ENCODE measurements at regions not wholly inside any gene's neighbourhood (a gene's known extent, or its start where the extent isn't known, plus 50 kb on each side); places are given as distances from the start of the nearest gene placed in this dataset.

GRCh38 chr4:104693601-104694201 lies 199.0 kb upstream of the CXXC4 start:
- no peaks in the 10 kb centered on the region for H3K9me2 ChIP-seq (replicated peaks; ENCODE audit: insufficient read depth, low read length)
- no peak overlapping the region for H3K4me3 ChIP-seq (ENCODE audit: low read length)
- H3K4me2 ChIP-seq (ENCODE audit: low read depth, low read length, poor library complexity, severe bottlenecking) = no peak overlapping the region
- H3K9me3 ChIP-seq (ENCODE audit: low read length) = no peaks in the 10 kb centered on the region
- H4K20me1 ChIP-seq (ENCODE audit: insufficient read depth, low read depth, low read length) = no peaks in the 10 kb centered on the region
- no peaks in the 10 kb centered on the region for H3K79me2 ChIP-seq (ENCODE audit: low read length)
- H3K9ac ChIP-seq (ENCODE audit: low read length) = no peak overlapping the region
- H3K27me3 ChIP-seq (ENCODE audit: low read length) = no peaks in the 10 kb centered on the region
- no peaks in the 10 kb centered on the region for H3K36me3 ChIP-seq (ENCODE audit: insufficient read depth, low read length)
- no peaks in the 10 kb centered on the region for H3K4me1 ChIP-seq (ENCODE audit: low read length)
- no peak overlapping the region for H3K27ac ChIP-seq (ENCODE audit: low read length)
- no peak overlapping the region for H2AFZ ChIP-seq (ENCODE audit: low read length)
- peak; percentile 65 for DNase-seq

DNA sequence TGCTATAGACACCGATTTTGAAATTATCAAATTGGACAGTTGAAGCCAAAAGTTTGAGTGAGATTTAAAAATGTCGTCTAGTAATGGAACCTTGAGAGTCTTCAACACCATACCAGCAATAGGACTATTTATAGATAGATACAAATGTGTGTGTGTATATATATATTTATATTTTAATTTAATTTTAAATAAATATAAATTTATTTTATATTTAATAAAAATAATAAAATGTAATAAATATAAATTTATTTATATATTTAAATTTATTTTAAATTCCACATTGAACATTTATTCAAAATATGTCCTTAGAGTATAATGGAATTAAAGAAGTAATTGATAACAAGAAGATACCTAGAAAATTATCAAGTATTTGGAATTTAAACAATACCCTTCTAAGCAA lies 221.9 kb upstream of the CXXC4 start:
- H3K4me3 ChIP-seq (ENCODE audit: low read length) = no peak overlapping the region

DNA sequence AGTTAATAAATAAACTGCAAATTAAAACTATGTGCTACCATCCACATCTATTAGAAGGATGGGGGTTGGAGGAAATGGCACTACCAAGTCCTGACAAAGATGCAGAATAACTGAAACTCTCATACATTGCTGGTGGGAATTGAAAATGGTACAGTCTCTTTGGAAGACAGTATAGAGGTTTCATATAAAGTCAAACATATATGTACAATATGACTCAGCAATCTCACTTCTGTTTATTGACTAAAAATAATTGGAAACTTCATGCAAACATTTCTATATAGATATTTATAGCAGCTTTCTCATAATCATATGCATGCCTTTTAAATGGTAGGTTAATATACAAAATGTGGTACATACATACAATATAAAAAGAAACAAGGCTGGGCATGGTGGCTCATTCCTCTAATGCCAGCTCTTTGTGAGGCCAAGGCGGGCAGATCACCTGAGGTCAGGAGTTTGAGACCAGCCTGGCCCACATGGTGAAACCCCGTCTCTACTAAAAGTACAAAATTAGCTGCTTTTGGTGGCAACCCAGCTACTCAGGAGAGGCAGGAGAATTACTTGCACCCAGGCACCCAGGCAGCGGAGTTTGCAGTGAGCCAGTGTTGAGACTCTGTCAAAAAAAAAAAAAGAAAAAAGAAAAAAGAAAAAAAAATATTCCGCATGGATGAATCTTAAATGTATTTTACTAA lies 225.0 kb upstream of the CXXC4 start:
- H3K4me2 ChIP-seq (ENCODE audit: low read depth, low read length, poor library complexity, severe bottlenecking) = no peak overlapping the region
- H3K79me2 ChIP-seq (ENCODE audit: low read length) = no peaks in the 10 kb centered on the region
- H3K9me3 ChIP-seq (ENCODE audit: low read length) = no peaks in the 10 kb centered on the region
- no peaks in the 10 kb centered on the region for H3K27me3 ChIP-seq (ENCODE audit: low read length)
- no peaks in the 10 kb centered on the region for H3K36me3 ChIP-seq (ENCODE audit: insufficient read depth, low read length)
- no peaks in the 10 kb centered on the region for H3K9me2 ChIP-seq (replicated peaks; ENCODE audit: insufficient read depth, low read length)
- no peak for DNase-seq
- no peak overlapping the region for H3K9ac ChIP-seq (ENCODE audit: low read length)
- no peaks in the 10 kb centered on the region for H3K4me1 ChIP-seq (ENCODE audit: low read length)
- H4K20me1 ChIP-seq (ENCODE audit: insufficient read depth, low read depth, low read length) = no peaks in the 10 kb centered on the region
- H3K27ac ChIP-seq (ENCODE audit: low read length) = no peak overlapping the region
- H3K4me3 ChIP-seq (ENCODE audit: low read length) = no peak overlapping the region
- no peak overlapping the region for H2AFZ ChIP-seq (ENCODE audit: low read length)

More for the DNA sequence above, 221.9 kb upstream of the CXXC4 start:
- Histone ChIP-seq H3K9me2 (replicated peaks; ENCODE audit: insufficient read depth, low read length) (no peaks in the 10 kb centered on the region), H3K9ac (ENCODE audit: low read length) (no peak overlapping the region), H3K4me2 (ENCODE audit: low read depth, low read length, poor library complexity, severe bottlenecking) (no peak overlapping the region), H3K27me3 (ENCODE audit: low read length) (no peaks in the 10 kb centered on the region), H4K20me1 (ENCODE audit: insufficient read depth, low read depth, low read length) (no peaks in the 10 kb centered on the region), H3K27ac (ENCODE audit: low read length) (no peak overlapping the region), H3K4me1 (ENCODE audit: low read length) (no peaks in the 10 kb centered on the region), H3K36me3 (ENCODE audit: insufficient read depth, low read length) (no peaks in the 10 kb centered on the region), H3K79me2 (ENCODE audit: low read length) (no peaks in the 10 kb centered on the region), H2AFZ (ENCODE audit: low read length) (no peak overlapping the region), H3K9me3 (ENCODE audit: low read length) (no peaks in the 10 kb centered on the region)
- no peak for DNase-seq

DNA sequence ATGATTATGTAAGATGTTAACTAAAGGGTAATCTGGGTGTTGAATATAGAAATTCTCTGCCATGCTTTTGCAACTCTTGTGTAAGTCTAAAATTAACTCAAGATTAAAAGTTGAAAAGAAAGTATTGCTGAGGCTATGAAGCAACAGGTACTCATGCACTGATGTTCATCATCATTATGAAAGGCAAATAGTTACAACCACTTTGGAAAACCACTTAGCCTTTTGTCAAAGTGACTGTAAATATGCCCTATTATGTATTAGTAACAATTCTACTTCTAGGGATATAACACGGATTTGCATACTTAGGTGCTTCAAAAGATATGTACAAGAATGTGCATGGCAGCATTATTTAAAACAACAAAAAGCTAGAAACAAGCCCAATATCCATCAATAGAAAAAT lies 227.8 kb upstream of the CXXC4 start:
- Histone ChIP-seq H4K20me1 (ENCODE audit: insufficient read depth, low read depth, low read length) (no peaks in the 10 kb centered on the region), H3K4me1 (ENCODE audit: low read length) (no peaks in the 10 kb centered on the region), H3K9me3 (ENCODE audit: low read length) (no peaks in the 10 kb centered on the region), H3K79me2 (ENCODE audit: low read length) (no peaks in the 10 kb centered on the region), H3K9ac (ENCODE audit: low read length) (no peak overlapping the region), H3K27me3 (ENCODE audit: low read length) (no peaks in the 10 kb centered on the region), H3K9me2 (replicated peaks; ENCODE audit: insufficient read depth, low read length) (no peaks in the 10 kb centered on the region), H3K36me3 (ENCODE audit: insufficient read depth, low read length) (no peaks in the 10 kb centered on the region), H3K27ac (ENCODE audit: low read length) (no peak overlapping the region), H3K4me2 (ENCODE audit: low read depth, low read length, poor library complexity, severe bottlenecking) (no peak overlapping the region), H3K4me3 (ENCODE audit: low read length) (no peak overlapping the region), H2AFZ (ENCODE audit: low read length) (no peak overlapping the region)
- no peak for DNase-seq

GRCh38 chr4:104726002-104726401 lies 231.3 kb upstream of the CXXC4 start:
- Histone ChIP-seq H3K27me3 (ENCODE audit: low read length) (no peaks in the 10 kb centered on the region), H3K36me3 (ENCODE audit: insufficient read depth, low read length) (no peaks in the 10 kb centered on the region), H3K27ac (ENCODE audit: low read length) (no peak overlapping the region), H4K20me1 (ENCODE audit: insufficient read depth, low read depth, low read length) (no peaks in the 10 kb centered on the region), H3K4me3 (ENCODE audit: low read length) (no peak overlapping the region), H3K4me1 (ENCODE audit: low read length) (no peaks in the 10 kb centered on the region), H3K79me2 (ENCODE audit: low read length) (no peaks in the 10 kb centered on the region), H3K9me3 (ENCODE audit: low read length) (no peaks in the 10 kb centered on the region), H3K9ac (ENCODE audit: low read length) (no peak overlapping the region), H3K9me2 (replicated peaks; ENCODE audit: insufficient read depth, low read length) (no peaks in the 10 kb centered on the region), H3K4me2 (ENCODE audit: low read depth, low read length, poor library complexity, severe bottlenecking) (no peak overlapping the region), H2AFZ (ENCODE audit: low read length) (no peak overlapping the region)
- no peak for DNase-seq

GRCh38 chr4:104727643-104728042 lies 232.9 kb upstream of the CXXC4 start:
- Histone ChIP-seq H2AFZ (ENCODE audit: low read length) (no peak overlapping the region), H3K4me2 (ENCODE audit: low read depth, low read length, poor library complexity, severe bottlenecking) (no peak overlapping the region)

GRCh38 chr4:104728380-104729122 lies 233.9 kb upstream of the CXXC4 start:
- H3K27ac ChIP-seq (ENCODE audit: low read length) = no peak overlapping the region
- no peak overlapping the region for H3K9ac ChIP-seq (ENCODE audit: low read length)
- no peaks in the 10 kb centered on the region for H3K36me3 ChIP-seq (ENCODE audit: insufficient read depth, low read length)
- no peak for DNase-seq
- H3K27me3 ChIP-seq (ENCODE audit: low read length) = no peaks in the 10 kb centered on the region
- no peaks in the 10 kb centered on the region for H3K79me2 ChIP-seq (ENCODE audit: low read length)
- no peaks in the 10 kb centered on the region for H3K9me3 ChIP-seq (ENCODE audit: low read length)
- H3K9me2 ChIP-seq (replicated peaks; ENCODE audit: insufficient read depth, low read length) = no peaks in the 10 kb centered on the region
- H3K4me1 ChIP-seq (ENCODE audit: low read length) = no peaks in the 10 kb centered on the region
- H3K4me2 ChIP-seq (ENCODE audit: low read depth, low read length, poor library complexity, severe bottlenecking) = no peak overlapping the region
- no peak overlapping the region for H3K4me3 ChIP-seq (ENCODE audit: low read length)
- H2AFZ ChIP-seq (ENCODE audit: low read length) = no peak overlapping the region
- H4K20me1 ChIP-seq (ENCODE audit: insufficient read depth, low read depth, low read length) = no peaks in the 10 kb centered on the region

More at GRCh38 chr4:104727643-104728042, 232.9 kb upstream of the CXXC4 start:
- Histone ChIP-seq H4K20me1 (ENCODE audit: insufficient read depth, low read depth, low read length) (no peaks in the 10 kb centered on the region), H3K27ac (ENCODE audit: low read length) (no peak overlapping the region), H3K79me2 (ENCODE audit: low read length) (no peaks in the 10 kb centered on the region), H3K9me3 (ENCODE audit: low read length) (no peaks in the 10 kb centered on the region), H3K4me3 (ENCODE audit: low read length) (no peak overlapping the region), H3K27me3 (ENCODE audit: low read length) (no peaks in the 10 kb centered on the region), H3K4me1 (ENCODE audit: low read length) (no peaks in the 10 kb centered on the region), H3K9me2 (replicated peaks; ENCODE audit: insufficient read depth, low read length) (no peaks in the 10 kb centered on the region), H3K36me3 (ENCODE audit: insufficient read depth, low read length) (no peaks in the 10 kb centered on the region), H3K9ac (ENCODE audit: low read length) (no peak overlapping the region)
- DNase-seq = no peak

GRCh38 chr4:104732766-104733165 lies 238.1 kb upstream of the CXXC4 start:
- H2AFZ ChIP-seq (ENCODE audit: low read length) = no peak overlapping the region
- H3K4me1 ChIP-seq (ENCODE audit: low read length) = no peaks in the 10 kb centered on the region
- H3K9ac ChIP-seq (ENCODE audit: low read length) = no peak overlapping the region
- H3K9me3 ChIP-seq (ENCODE audit: low read length) = no peaks in the 10 kb centered on the region
- H3K36me3 ChIP-seq (ENCODE audit: insufficient read depth, low read length) = no peaks in the 10 kb centered on the region
- DNase-seq = no peak
- H3K79me2 ChIP-seq (ENCODE audit: low read length) = no peaks in the 10 kb centered on the region
- H3K27ac ChIP-seq (ENCODE audit: low read length) = no peak overlapping the region
- no peaks in the 10 kb centered on the region for H4K20me1 ChIP-seq (ENCODE audit: insufficient read depth, low read depth, low read length)
- H3K9me2 ChIP-seq (replicated peaks; ENCODE audit: insufficient read depth, low read length) = no peaks in the 10 kb centered on the region
- H3K27me3 ChIP-seq (ENCODE audit: low read length) = no peaks in the 10 kb centered on the region
- no peak overlapping the region for H3K4me3 ChIP-seq (ENCODE audit: low read length)
- no peak overlapping the region for H3K4me2 ChIP-seq (ENCODE audit: low read depth, low read length, poor library complexity, severe bottlenecking)
